CD4-positive, alpha-beta T cell (primary cell): ENCODE measurements at regions not wholly inside any gene's neighbourhood (a gene's known extent, or its start where the extent isn't known, plus 50 kb on each side); places are given as distances from the start of the nearest gene placed in this dataset.

Experiments
- ATAC-seq: fragments of 200-7000 bp; cut with Tn5 transposase; one replicate; pipeline ENCODE4 v1.10.0; 2022; ENCODE audit warnings: mild to moderate bottlenecking; ENCODE audit not compliant: poor library complexity
- CTCF ChIA-PET: fragments of 350-600 bp; sonication (Branson Sonifier 250); formaldehyde crosslinking; loops from one replicate; lab custom pipeline; 2021; ENCODE audit warnings: antibody characterized with exemption, inconsistent platforms; lab: Charles Lee
- POLR2A ChIA-PET: fragments of 350-600 bp; sonication (Branson Sonifier 250); formaldehyde crosslinking; loops from one replicate; lab custom pipeline; 2021; ENCODE audit warnings: antibody characterized with exemption, inconsistent platforms; lab: Charles Lee
- DNase-seq, 14 experiments: peaks; one replicate each; pipeline ENCODE4 v3.0.0-alpha.2; 2013 to 2020; ENCODE audit warnings: mixed read lengths in 2 of 14
- H3K27ac ChIP-seq, 2 donors: one replicate each; pipeline versions ENCODE4 v1.5.1 to v1.7.0; 2013; ENCODE audit warnings: low read length in 2 of 2, low read depth in 1 of 2, mild to moderate bottlenecking in 1 of 2
- H3K27me3 ChIP-seq, 2 experiments: 1 replicate in 1 of 2; 2 replicates in 1 of 2; pipeline versions ENCODE4 v1.6.1 to v1.7.0; 2013; ENCODE audit warnings: low read length in 2 of 2, control low read depth in 1 of 2, mild to moderate bottlenecking in 1 of 2, moderate library complexity in 1 of 2; ENCODE audit not compliant: insufficient read depth in 2 of 2, control insufficient read depth in 1 of 2
- H3K36me3 ChIP-seq: one replicate; pipeline ENCODE4 v1.6.1; 2013; ENCODE audit warnings: low read length, control low read depth; ENCODE audit not compliant: insufficient read depth
- H3K4me1 ChIP-seq: one replicate; pipeline ENCODE4 v1.6.1; 2013; ENCODE audit warnings: low read length, control low read depth; ENCODE audit not compliant: insufficient read depth
- H3K4me3 ChIP-seq: one replicate; pipeline ENCODE4 v1.5.1; 2013; ENCODE audit warnings: mild to moderate bottlenecking, low read length, moderate library complexity
- H3K9me3 ChIP-seq, 2 experiments: 1 replicate in 1 of 2; 2 replicates in 1 of 2; pipeline versions ENCODE4 v1.6.1 to v1.7.0; 2013; ENCODE audit warnings: low read length in 2 of 2, mild to moderate bottlenecking in 2 of 2, control low read depth in 1 of 2, moderate library complexity in 1 of 2; ENCODE audit not compliant: control insufficient read depth in 1 of 2, insufficient read depth in 1 of 2
- H3K27ac Mint-ChIP-seq: one replicate; pipeline ENCODE4 v1.8.0; 2020; ENCODE audit warnings: mixed read lengths
- H3K27me3 Mint-ChIP-seq: one replicate; pipeline ENCODE4 v1.8.0; 2021; ENCODE audit warnings: mixed read lengths
- H3K36me3 Mint-ChIP-seq: one replicate; pipeline ENCODE4 v1.8.0; 2021; ENCODE audit warnings: low read depth, mixed read lengths
- H3K4me1 Mint-ChIP-seq: one replicate; pipeline ENCODE4 v1.8.0; 2021; ENCODE audit warnings: low read depth, mixed read lengths
- H3K4me3 Mint-ChIP-seq: one replicate; pipeline ENCODE4 v1.8.0; 2020; ENCODE audit warnings: mild to moderate bottlenecking, mixed read lengths
- H3K9me3 Mint-ChIP-seq: one replicate; pipeline ENCODE4 v1.8.0; 2020; ENCODE audit warnings: mixed read lengths
- intact Hi-C, 2 experiments: fragments of 100-400 bp; cut with DNase I in 1 of 2; cut with micrococcal nuclease in 1 of 2; formaldehyde crosslinking; loops; one replicate each; pipeline versions ENCODE4 v1.15.1 to v1.9.0; 2023 to 2025; cut with DNase I, micrococcal nuclease
- TF ChIP-seq, protein P1 (sequence below): fragments of 200-600 bp; IDR thresholded peaks from one replicate; pipeline ENCODE4 v1.8.0; 2022; ENCODE audit warnings: antibody characterized with exemption, mild to moderate bottlenecking

DNA sequence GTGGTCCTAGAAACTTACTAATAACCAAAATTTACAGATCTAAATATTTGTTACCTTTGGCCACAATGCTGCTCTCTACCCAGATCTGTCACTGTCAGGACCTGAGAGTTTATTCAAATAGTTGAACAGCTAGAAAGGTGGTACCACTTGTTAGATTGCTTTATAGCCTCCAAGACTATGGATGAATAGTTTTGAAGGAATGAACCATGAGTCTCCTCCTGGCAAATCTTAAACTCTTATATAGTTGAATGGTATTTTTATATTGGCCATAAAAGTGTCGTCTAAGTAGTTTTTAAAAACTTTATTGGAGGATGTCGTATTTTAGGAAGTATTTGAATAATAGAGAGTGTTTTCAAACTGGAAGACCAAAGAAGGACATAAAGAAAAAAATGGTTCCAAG, 178.7 kb downstream of the AHR start:
- no peak overlapping the region for H3K4me3 Mint-ChIP-seq
- H3K9me3 Mint-ChIP-seq = no peaks in the 10 kb centered on the region
- no peaks in the 10 kb centered on the region for H3K27me3 Mint-ChIP-seq
- no peak overlapping the region for H3K27ac ChIP-seq
- H3K9me3 ChIP-seq = no peaks in the 10 kb centered on the region
- ChIA-PET POLR2A (no interaction called here), CTCF (no interaction called here)
- H3K36me3 ChIP-seq = no peaks in the 10 kb centered on the region
- no peaks in the 10 kb centered on the region for H3K4me1 ChIP-seq
- DNase-seq (no peak), ATAC-seq (no peak)
- H3K27me3 ChIP-seq = no peaks in the 10 kb centered on the region
- H3K36me3 Mint-ChIP-seq = no peaks in the 10 kb centered on the region
- H3K27ac Mint-ChIP-seq = no peak overlapping the region
- TF ChIP-seq, protein P1, sequence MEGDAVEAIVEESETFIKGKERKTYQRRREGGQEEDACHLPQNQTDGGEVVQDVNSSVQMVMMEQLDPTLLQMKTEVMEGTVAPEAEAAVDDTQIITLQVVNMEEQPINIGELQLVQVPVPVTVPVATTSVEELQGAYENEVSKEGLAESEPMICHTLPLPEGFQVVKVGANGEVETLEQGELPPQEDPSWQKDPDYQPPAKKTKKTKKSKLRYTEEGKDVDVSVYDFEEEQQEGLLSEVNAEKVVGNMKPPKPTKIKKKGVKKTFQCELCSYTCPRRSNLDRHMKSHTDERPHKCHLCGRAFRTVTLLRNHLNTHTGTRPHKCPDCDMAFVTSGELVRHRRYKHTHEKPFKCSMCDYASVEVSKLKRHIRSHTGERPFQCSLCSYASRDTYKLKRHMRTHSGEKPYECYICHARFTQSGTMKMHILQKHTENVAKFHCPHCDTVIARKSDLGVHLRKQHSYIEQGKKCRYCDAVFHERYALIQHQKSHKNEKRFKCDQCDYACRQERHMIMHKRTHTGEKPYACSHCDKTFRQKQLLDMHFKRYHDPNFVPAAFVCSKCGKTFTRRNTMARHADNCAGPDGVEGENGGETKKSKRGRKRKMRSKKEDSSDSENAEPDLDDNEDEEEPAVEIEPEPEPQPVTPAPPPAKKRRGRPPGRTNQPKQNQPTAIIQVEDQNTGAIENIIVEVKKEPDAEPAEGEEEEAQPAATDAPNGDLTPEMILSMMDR = no peak
- intact Hi-C loops = no loop called here
- H3K4me3 ChIP-seq = no peak overlapping the region
- no peaks in the 10 kb centered on the region for H3K4me1 Mint-ChIP-seq

DNA sequence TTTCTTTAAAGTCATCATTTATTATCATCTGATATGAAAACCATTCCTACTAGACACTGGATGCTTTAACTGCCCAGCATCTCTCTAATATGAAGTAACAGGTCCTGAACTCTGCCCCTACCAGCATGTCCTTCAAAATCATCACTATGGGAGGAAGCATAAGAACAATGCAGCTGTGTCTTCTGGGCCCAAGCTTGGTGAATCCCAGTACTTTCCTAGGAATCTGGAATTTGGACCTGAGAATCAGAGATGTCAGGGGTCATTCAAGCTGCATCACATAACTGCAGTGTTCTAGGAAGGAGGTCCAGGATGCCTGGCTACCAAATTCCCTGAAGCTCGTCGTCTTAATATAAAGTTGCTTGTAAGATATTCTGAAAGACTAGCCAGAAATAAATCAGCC, 182.7 kb downstream of the AHR start:
- no peak overlapping the region for H3K27ac Mint-ChIP-seq
- Histone ChIP-seq H3K4me1 (no peaks in the 10 kb centered on the region), H3K36me3 (no peaks in the 10 kb centered on the region), H3K27me3 (no peaks in the 10 kb centered on the region), H3K9me3 (no peaks in the 10 kb centered on the region), H3K4me3 (no peak overlapping the region), H3K27ac (no peak overlapping the region)
- ATAC-seq (no peak), DNase-seq (no peak)
- no peaks in the 10 kb centered on the region for H3K27me3 Mint-ChIP-seq
- H3K9me3 Mint-ChIP-seq = no peaks in the 10 kb centered on the region
- H3K4me3 Mint-ChIP-seq = no peak overlapping the region
- POLR2A ChIA-PET = no interaction called here
- intact Hi-C loops = no loop called here
- TF ChIP-seq, protein P1 = no peak
- CTCF ChIA-PET = interaction anchor here (0.6 kb wide), 1 partner anchor 34 kb away, joined by 4 read pairs; no protein-coding TSS in a partner anchor
- no peaks in the 10 kb centered on the region for H3K36me3 Mint-ChIP-seq
- no peaks in the 10 kb centered on the region for H3K4me1 Mint-ChIP-seq

DNA sequence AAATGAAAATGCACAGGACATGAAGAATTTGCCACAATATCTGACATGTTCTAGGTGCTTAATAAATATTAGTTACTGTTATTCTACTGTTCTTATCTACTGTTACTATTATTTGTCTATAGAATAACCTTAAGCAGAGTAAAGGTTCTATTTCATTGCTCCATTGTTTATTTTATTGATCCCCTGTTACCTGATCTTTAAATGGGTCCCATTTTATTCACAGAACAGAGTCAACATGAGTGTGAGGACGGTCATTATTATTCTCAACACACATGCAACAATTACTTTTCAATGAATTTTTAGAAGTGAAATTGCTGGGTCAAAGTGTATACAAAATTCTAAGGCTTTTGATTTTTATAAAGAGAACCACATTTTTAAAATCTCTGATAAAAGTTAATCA, 186.9 kb downstream of the AHR start:
- POLR2A ChIA-PET = no interaction called here
- Histone ChIP-seq H3K9me3 (no peaks in the 10 kb centered on the region), H3K36me3 (no peaks in the 10 kb centered on the region), H3K4me3 (no peak overlapping the region), H3K27ac (no peak overlapping the region), H3K4me1 (no peaks in the 10 kb centered on the region), H3K27me3 (no peaks in the 10 kb centered on the region)
- H3K4me1 Mint-ChIP-seq = peaks cover 8% of the 10 kb centered on the region
- no peak overlapping the region for H3K4me3 Mint-ChIP-seq
- no peaks in the 10 kb centered on the region for H3K36me3 Mint-ChIP-seq
- no peaks in the 10 kb centered on the region for H3K9me3 Mint-ChIP-seq
- H3K27ac Mint-ChIP-seq = no peak overlapping the region
- intact Hi-C loops = no loop called here
- H3K27me3 Mint-ChIP-seq = no peaks in the 10 kb centered on the region
- DNase-seq (no peak), ATAC-seq (no peak)
- TF ChIP-seq, protein P1 = no peak
- CTCF ChIA-PET = no interaction called here
